ENCODE measurements at regions not wholly inside any gene's neighbourhood (a gene's known extent, or its start where the extent isn't known, plus 50 kb on each side); places are given as distances from the start of the nearest gene placed in this dataset.

GRCh38 chr10:128461991-128462390 is 335.8 kb upstream of the MKI67 start:
- TF ChIP-seq CTCF (IDR thresholded peaks at IDR 0.05; ENCODE audit: low read length) = no peak
- no peak for TF ChIP-seq EZH2 (IDR thresholded peaks at IDR 0.05; ENCODE audit: borderline replicate concordance, low read length)
